Fibroblast of peridontal ligament (primary cell): ENCODE measurements at regions not wholly inside any gene's neighbourhood (a gene's known extent, or its start where the extent isn't known, plus 50 kb on each side); places are given as distances from the start of the nearest gene placed in this dataset.

Experiments
- DNase-seq: peaks from one replicate; pipeline ENCODE4 v3.0.0-alpha.2; 2010; ENCODE audit errors: extremely low read depth

DNA sequence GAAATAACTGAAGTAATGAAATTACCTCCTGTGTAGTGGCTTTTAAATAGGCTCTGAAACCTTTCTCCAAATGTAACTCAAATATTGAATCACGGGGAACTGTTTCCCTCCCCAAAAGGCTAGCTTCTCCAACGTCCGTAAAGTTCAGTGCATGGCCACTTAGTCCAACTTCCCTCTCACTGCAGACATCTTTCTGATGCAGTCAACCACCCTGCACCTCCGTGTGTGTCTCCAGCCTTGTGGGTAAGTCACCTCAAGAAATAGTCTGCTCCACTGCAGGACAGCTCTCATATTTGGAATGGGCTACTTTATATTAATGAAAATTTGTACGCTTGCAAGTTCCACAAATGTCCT is 152.5 kb upstream of the CYRIA start:
- DNase-seq: no peak

DNA sequence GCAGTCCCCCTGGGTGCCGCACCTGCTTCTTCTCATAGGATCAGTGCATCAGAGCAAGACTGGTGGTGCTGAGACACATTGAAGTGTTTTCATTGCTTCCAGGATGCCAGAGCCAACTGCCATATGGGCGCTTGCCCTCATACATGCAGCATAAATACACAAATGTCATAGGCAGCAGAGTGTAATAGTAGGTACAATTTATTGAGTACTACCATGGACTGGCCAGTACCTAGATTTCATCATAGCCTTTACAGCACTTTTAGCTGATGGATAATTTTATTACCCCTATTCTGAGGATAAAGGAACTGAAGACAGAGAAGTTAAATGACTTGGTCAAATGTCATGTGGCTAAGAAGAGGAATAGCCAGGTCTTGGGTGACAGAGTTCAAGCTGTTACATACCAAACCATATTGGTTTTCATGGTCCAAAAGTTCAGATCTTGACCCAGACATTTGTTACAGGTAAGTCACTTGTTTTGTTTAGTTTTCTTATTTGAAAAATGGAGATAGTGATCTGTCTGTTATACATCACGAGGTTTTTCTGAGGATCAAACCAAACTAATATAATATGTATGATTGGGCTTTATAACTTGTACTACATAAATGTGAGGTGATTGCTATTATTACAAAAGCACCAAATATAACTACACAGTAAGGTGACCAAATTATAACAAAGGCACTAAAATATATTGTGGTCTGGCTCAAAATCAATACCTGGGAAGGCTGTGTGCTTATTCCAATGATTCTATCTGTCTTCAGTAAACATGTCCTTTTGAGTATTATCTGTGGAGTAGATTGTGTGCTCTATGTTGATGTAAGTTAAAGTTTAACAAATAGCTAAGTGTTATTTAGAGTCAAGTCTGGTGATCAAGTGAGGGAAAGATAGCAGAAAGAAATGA is 151.9 kb upstream of the CYRIA start:
- no peak for DNase-seq

DNA sequence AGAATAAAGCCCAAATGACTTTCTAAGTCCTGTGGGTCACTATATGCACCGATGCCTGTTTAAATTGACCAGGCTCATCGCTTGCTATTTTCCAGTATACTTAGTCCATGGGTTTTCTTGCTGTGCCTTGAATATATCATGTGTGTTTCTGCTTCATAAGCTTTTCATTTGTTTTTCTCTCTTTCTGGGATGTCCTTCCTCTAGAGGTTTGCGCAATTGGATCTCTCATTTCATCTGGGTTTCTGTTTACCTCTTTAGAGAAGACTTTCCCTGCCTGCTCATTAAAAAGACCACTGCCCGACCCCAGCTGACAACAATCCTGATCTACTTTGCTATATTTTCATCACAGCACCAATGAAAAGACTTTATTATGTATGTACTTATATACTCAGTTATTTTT is 150.9 kb upstream of the CYRIA start:
- DNase-seq: no peak

DNA sequence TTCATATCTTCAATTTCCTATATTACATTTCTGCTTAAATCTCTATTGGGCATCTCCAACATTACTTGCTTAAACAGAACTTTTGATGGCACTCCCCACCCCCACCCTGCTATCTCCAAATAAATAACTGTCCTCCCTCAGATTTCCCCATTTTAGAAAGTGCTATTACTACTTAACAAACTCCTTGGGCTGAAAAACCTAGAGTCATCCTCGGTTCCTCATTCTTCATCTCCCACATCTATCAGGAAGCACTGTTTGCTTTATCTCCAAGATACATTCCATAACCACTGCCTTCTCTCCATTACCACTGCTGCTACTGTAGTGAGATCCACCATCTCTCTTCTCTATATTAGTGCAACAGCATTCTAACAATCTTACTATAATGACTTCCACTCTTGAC is 150.4 kb upstream of the CYRIA start:
- DNase-seq: no peak

DNA sequence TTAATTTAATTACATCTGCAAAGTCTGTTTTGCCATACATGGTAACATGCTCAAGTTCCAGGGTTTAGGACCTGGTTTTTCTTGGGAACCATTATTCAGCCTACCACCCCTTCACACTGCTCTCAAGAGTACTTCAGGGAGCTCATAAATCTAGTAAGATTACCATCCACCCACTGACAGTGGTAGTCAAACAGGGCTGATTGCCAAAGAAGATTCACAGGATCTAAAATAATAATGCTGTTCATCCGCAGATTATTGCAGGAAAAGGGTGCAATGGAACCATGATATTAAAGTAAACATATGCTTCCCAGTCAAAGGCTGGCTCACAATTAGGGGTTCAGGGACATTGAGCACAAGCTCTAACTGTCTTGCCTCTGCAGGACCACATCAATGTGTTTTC is 148.0 kb upstream of the CYRIA start:
- DNase-seq: no peak

DNA sequence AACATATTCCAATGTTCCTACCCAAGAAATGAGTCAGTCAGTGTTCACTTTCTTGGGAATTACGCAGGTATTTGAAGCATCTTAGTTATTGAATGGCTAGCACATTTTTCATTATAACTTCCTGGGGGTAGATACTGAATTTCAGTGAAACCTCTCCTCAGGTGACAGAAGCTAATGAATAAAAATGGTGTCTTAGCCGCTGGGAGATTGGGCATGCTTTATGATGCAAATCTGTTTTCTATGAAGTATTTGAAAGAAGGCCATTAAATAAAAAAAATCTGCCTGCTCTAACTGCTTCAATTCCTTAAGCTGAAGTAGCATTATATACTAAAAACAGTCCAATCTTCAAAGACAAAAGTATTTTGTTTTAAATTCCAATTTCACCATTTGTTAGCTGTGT is 132.8 kb upstream of the CYRIA start:
- DNase-seq: no peak

DNA sequence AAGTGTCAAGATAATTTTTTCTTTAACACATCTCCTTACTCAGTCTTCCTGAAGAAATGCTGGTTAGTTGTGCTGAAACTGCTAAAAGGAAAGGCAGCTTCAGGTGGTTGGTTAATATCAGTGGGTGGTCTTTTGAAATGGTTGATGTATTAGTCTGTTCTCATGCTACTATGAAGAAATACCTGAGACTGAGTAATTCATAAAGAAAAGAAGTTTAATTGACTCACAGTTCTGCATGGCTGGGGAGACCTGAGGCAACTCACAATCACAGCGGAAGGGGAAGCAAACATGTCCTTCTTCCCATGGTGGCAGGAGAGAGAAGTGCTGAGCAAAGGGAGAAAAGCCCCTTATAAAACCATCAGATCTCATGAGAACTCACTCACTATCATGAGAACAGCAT is 125.9 kb upstream of the CYRIA start:
- no peak for DNase-seq

DNA sequence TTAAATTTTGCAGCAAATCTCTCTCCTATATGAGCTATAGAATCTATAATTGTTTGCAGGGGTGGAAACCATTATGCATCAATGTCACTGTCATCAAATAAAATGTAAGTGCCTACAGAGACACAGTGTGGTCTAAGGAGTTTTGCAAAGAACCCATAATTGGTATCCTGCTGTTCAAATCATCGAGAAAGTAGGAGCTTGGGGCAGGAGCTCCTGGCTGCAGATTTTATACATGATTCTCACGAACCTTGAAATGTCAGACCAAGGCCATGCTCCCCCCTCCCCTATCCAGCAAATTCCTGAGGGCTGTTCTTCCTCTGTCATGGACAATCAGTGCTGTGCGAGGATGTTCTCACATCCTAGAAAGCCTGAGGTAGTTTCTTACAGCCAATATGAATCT is 119.5 kb upstream of the CYRIA start:
- DNase-seq: no peak

DNA sequence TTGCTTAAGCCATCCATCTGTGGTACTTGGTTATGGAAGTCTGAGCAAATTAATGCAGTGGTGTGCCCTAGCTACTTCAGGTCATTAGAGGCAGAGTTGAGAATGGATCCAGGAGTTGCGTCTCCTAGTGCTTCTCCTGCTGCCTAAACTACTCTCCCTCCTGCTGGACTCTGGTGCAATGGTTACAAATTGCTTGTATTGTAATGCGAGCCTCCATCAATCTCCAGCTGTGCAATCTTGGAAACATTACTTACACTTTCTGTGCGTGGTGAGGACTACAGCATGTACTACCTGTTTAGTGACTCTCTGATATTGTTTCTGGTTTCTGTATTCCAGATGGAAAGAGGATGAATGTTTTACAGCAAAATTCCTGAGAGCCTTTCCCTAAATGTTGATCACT is 119.0 kb upstream of the CYRIA start:
- no peak for DNase-seq

DNA sequence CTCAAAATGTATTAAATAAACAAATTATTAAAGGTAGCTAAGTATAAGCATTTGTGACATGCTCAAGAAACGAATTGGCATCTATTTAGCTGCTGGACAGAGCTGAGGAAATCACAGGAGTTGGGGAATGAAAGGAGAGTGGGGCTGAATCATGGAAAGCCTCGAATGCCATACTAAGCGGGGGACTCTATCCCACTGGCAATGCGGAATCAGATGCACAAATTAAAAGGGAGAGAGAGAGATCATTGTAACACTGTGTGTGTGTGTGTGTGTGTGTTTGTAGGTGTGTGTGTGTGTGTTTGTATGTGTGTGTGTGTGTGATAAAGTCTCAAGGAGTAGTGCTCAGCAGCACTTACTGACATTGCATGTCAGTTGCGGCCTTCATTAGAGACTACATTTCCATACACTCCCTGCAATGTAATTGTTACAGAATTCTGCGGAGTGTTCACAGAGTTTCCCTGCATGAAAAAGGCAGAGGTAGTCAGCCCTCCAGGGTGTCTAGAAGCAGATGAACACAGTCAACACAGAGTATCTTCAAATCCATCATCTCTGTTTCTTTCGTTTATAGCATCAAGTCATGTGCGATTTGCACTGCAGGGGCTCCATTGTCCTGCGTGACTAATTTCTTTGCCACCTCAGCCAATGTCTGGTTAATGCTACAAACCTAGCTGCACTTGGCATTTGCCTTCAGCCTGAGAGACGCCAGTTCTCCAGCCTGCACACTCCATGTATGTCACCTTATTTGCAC is 111.7 kb upstream of the CYRIA start:
- no peak for DNase-seq

DNA sequence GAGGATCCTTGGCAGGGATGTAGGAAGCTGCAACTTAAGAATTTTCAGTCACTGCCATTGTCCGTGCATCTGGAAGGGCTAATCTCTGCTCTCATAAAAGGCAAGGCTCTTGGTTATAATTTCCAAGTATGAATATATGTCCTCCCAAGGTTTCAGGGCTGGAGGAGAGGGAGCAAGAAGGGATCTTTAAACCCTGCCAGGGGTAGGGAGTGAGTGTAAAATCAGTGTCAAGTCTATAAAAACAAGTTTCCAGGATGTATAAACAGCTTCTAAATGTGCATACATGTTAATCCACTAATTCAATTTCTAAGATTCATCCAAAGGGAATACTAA is 110.2 kb upstream of the CYRIA start:
- DNase-seq: no peak

DNA sequence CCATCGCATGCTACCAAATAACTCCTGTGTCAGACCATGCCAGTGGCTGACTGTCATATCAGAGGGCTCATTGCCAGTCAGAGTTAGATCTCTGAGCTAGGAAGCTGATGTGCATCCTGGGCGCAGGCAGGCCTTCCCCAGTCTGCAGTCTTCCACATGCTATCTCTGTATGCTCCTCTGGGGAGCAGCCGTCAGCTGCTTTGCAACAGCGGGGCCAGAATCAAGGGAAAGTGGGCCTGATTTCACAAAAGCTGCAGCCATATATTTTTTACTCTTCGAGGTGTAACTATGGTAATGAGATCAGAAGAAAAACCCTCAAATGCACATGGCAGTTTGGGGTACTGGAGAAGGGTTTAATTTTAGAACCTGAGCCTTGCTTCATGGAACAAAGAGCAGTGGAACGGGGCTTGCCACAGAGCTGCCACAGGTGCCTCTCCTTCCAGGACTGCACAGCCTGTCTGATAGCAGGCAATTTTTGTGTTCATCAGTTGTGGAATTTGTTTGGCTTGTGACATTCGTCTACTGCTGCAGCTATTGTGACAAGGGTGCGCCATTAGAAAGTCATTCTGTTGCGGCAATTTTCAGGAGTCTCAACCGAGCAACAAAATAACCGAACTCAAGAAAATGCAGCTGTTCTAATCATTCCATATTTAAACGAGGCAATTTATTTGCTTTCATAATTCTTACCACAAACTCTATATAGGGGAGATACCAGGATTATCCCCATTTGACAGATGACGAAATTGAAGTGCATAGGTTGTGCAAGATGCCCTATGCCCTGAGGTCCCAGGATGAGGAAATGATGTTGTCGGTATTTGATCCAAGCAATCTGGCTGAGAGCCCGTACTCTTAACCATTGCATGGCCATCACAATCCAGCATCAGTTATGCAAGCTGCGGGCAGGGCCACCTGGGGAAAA is 109.6 kb upstream of the CYRIA start:
- DNase-seq: no peak

DNA sequence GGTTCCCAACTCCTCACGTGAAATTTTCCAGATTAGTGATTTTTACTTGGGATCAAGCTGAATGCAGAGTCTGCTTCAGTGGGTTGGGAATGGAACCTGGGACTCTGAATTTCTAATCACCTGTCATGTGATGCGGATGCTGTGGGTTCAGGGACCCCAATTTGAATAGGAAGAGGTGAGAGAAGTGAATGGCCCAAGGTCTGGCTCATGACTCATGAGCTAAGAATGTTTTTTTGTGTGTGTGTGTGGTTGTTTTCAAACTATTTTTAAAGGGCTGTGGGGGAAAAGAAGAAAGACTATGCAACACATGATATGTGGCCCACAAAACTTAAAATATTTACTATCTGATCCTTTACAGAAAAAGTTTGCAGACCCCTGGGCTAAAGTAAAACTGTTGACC is 108.5 kb upstream of the CYRIA start:
- DNase-seq: no peak

DNA sequence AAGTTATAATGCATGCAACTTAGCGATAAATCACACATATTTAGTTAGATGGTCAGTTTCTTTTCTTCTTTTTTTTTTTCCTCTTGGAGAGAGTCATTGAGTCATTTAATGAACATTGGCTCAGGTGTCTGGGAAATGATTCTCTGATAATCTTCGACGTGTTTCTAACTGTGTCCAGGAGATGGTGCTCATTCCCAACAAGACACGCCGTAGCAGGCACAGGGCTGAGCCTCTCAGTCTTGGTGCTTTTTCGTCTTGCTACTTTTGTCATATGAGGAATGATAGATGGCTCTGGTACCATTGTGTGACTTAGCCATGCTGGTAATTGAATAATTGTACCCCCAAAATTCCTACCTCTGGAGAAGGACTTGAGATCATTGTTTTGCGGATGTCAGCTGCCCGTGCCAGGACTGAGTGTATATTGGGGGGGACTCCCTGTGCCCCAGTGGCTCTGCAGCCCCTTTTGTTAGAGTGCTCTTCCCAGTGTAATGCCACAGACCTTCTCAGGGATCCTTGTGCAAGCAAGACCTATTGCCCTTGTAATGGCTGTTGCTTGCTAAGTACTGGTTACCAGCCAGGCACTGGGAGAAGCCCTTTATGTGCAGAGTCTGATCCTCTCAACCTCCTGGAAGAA is 107.6 kb upstream of the CYRIA start:
- peak; percentile 54 for DNase-seq

DNA sequence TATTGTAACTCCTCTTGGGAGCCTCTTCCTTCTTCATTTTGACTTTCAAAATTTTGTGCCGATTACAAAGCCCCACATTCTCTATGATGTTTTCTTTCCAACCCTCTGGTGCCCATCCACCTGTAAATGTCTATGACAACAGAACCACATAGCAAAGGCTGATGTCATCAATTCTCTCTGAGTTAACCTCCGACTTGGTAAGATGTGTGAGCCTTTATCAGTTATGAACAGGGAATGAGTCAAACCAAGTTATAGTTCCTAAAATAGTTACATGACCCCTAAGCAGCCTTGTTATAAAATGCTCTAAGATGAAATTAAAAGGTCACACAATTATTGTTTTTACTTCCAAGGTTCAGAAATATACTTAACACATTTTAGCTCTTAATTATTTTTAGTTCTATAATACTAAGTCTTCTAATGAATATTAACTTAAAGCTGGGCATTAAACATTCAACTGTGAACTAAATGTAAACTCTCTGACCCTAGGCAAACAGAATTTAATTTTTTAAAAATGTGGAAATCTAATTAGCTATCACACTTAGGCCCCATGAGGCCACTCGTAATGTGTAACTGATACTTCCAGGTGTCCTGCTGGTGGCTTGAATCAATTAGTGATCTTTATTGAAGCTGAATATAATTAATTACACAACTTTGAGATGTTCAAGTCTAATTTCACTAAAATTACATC is 102.3 kb upstream of the CYRIA start:
- no peak for DNase-seq

DNA sequence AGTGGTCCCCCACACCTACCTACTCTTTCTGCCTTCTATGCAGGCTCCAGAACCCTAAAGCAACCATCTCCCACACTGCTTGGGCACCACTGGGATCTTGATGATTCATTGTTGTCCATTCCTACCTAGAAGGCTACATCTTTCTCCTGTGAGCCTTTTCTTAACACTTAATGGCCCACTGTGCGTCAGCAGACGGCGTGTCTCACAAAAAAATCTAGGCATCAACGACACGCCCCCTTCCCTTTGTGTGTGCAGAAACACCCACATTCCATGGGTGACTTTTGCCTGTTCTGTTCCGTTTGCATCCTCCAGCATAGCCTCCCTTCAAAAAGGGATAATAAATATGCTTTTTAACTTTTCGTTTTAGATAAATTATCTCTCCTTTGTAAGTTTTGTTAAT is 99.7 kb upstream of the CYRIA start:
- no peak for DNase-seq

DNA sequence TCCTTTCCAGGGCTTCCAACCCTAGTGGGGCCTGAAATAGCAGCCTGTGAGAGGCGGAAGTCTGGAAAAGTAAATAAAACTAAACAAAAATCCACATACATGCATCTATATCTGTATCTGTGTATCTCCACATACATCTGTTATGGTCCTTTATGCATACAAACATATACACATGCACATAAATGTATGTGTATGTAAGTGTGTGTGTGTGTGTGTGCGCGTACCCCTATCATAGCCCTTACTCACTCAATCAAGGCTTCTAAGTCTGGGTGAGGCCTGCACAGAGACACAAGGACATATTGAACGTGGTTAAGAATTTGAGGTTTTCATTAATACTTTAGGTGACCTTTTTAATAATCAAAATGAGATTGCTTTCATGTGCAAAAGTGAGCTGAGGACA is 98.9 kb upstream of the CYRIA start:
- no peak for DNase-seq

DNA sequence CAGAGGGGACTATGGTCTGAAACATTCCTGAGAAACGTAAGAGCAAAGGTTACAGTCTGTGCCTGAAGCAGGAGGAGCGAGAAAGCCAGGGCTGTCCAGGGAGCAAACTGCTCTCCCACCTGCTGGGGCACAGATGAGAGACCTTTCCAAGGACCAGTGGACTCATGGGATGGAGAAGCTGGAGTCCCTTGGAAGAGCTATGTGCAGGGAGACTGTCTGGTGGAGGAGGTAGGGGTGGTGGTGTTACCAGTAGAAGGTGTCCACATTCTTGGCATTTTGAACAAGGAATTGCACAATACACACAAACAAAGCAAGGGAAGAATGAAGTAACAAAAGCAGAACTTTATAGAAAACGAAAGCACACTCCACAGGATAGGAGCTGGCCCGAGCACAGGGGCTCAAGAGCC is 97.9 kb upstream of the CYRIA start:
- no peak for DNase-seq

DNA sequence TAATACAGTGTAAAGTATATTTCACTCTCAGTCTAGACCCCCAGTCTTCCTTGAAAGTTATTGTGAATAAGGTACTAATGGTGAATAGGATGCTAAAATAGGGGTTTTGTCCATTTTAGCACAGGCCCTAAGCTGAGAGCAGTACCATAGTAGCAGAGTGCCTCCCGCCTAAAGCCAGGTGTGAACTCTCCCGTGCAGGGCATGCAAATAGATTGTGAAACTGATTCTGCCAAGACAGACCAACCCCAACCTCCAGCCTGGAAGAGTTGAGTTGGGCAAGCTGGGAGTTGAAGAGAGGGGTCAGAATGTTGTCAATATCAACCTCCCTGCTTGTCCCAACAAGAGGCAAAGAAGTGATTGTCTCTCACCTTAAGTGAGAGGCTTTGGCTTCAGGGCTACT is 97.4 kb upstream of the CYRIA start:
- DNase-seq: no peak

DNA sequence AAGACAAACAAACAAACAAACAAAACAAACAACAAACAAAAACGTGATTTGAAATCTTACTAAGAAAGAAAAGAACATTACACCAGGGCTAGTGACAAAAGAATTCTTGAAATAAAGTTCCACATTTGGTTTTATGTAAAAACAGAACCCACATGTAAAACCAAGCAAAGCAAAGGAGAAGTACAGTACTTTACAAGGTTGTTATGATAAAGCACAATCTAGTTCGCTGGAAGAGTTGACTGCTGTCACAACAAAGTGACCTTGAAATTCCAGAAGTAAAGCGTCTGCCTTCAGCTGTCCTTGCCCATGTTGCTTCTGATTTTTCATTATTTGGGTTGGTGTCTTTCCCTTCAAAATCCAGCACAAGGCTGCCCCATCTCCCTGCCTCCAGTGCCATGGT is 94.8 kb upstream of the CYRIA start:
- no peak for DNase-seq

DNA sequence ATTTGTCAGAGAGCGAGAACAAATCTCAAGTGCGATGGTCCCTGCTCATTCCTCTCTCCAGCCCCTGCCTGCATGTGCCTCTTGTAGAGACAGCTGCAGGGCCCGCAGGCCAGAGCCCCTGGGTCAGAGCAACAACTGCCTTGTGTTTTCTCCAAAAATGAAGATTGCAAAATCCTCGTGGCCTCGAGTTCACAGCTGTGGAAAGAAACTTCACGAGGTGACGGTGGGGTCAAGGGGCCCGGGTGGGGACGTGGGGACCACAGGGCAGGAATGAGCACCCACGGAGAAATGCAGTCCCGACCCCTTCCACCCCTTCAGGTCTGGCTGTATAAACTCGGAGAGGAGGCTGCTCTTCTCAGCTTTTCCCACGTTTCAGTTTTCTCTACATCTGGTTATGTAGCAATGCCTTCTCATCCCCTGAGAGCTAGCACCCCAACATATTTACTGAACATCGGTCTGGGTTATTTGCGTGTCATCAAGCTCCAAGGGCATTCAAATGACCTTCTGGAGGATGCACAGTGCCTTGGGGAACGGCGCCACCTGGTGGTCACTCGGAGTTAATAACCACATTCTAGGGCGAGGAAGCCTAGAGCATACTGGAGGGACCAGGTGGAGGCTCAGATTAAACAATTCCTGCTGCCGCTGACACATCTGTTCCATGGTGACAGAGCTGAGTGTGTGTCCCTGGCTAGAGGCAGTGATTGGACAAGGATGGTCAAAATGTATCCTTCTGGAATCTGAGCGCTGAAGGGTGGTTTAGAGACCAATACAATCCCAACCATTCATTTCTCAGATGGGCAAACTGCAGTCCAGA is 91.4 kb upstream of the CYRIA start:
- DNase-seq: peak; percentile 65
